BJ (cell line): ENCODE measurements at regions not wholly inside any gene's neighbourhood (a gene's known extent, or its start where the extent isn't known, plus 50 kb on each side); places are given as distances from the start of the nearest gene placed in this dataset.

ENCODE experiments used
- CTCF ChIA-PET: fragments of 350-600 bp; formaldehyde crosslinking; extraction: SDS; loops from one replicate; lab custom pipeline; 2021; ENCODE audit warnings: antibody characterized with exemption, inconsistent platforms; lab: Yijun Ruan, JAX
- POLR2A ChIA-PET: fragments of 300-600 bp; sonication (Branson Sonifier 250); formaldehyde crosslinking; extraction: SDS; loops from one replicate; lab custom pipeline; 2021; ENCODE audit warnings: antibody characterized with exemption; lab: Charles Lee
- DNase-seq: peaks from one replicate; pipeline ENCODE4 v3.0.0-alpha.2; 2011; ENCODE audit warnings: low read depth
- H3K27me3 ChIP-seq: 2 replicates; pipeline ENCODE4 v1.6.0; 2011; ENCODE audit warnings: low read length; ENCODE audit not compliant: control insufficient read depth, insufficient read depth
- H3K36me3 ChIP-seq: 2 replicates; pipeline ENCODE4 v1.5.1; 2011; ENCODE audit warnings: low read length; ENCODE audit not compliant: control insufficient read depth, insufficient read depth
- H3K4me3 ChIP-seq: 2 replicates; pipeline ENCODE4 v1.5.1; 2011; ENCODE audit warnings: low read depth, mild to moderate bottlenecking, control low read depth, low read length
- TF ChIP-seq, protein P1 (sequence below): IDR thresholded peaks from 2 replicates; pipeline ENCODE4 v1.5.1; 2011; ENCODE audit warnings: low read depth, mild to moderate bottlenecking, control low read depth, inconsistent platforms, low read length, moderate library complexity; ENCODE audit not compliant: insufficient read depth

DNA sequence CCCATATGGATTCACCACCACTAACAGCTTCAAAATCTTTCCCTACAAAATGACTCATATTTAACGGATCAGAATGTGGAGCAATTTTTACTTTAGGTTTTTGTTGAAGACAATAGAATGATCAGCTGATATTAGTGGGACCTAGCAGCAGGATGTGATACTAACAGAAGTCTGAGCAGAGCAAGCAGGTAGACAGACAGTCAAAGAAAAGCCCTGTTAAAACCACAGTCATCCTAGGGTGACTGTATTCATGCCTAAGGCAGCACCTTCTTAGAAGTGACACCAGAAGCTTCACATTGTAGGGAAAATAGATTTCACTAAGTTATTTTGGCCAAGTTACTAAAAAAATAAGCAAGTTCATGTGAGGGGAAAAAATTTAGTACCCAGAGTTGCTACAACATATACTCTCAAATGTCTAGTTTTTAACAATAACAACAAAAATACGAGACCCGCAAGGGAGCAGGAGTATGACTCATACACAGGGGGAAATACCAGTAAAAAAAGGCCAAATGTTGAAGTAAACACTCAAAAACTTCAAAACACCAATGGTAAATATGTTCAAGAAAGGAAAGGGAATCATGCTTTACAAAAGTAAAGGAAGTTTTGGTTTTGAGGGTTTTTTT lies 590.9 kb downstream of the EPHA3 start:
- Histone ChIP-seq H3K36me3 (no peaks in the 10 kb centered on the region), H3K27me3 (no peaks in the 10 kb centered on the region), H3K4me3 (no peak overlapping the region)
- ChIA-PET POLR2A (no interaction called here), CTCF (no interaction called here)
- DNase-seq, result no peak
- TF ChIP-seq, protein P1, sequence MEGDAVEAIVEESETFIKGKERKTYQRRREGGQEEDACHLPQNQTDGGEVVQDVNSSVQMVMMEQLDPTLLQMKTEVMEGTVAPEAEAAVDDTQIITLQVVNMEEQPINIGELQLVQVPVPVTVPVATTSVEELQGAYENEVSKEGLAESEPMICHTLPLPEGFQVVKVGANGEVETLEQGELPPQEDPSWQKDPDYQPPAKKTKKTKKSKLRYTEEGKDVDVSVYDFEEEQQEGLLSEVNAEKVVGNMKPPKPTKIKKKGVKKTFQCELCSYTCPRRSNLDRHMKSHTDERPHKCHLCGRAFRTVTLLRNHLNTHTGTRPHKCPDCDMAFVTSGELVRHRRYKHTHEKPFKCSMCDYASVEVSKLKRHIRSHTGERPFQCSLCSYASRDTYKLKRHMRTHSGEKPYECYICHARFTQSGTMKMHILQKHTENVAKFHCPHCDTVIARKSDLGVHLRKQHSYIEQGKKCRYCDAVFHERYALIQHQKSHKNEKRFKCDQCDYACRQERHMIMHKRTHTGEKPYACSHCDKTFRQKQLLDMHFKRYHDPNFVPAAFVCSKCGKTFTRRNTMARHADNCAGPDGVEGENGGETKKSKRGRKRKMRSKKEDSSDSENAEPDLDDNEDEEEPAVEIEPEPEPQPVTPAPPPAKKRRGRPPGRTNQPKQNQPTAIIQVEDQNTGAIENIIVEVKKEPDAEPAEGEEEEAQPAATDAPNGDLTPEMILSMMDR, result no peak

GRCh38 chr3:89699229-89699628 lies 591.8 kb downstream of the EPHA3 start:
- ChIA-PET POLR2A (no interaction called here), CTCF (no interaction called here)
- TF ChIP-seq, protein P1, result no peak
- H3K4me3 ChIP-seq, result no peak overlapping the region
- no peaks in the 10 kb centered on the region for H3K27me3 ChIP-seq
- no peaks in the 10 kb centered on the region for H3K36me3 ChIP-seq
- no peak for DNase-seq

DNA sequence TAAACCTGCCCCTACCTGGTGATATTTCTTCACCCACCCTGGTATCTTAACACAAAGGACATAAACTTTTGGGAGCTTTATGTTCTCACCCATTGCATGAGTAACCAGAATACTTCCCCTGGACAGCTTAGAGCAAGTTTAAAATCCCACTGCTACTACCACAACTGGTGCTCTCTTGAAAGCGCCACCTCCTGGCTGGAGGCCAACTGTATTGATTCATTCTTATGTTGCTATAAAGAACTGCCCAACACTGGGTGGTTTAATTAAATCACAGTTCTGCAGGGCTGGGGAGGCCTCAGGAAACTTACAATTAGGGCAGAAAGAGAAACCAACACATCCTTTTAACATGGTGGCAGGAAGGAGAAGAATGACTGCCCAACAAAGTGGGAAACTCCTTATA lies 592.4 kb downstream of the EPHA3 start:
- Histone ChIP-seq H3K27me3 (no peaks in the 10 kb centered on the region), H3K4me3 (no peak overlapping the region), H3K36me3 (no peaks in the 10 kb centered on the region)
- CTCF ChIA-PET, result no interaction called here
- no peak for DNase-seq
- TF ChIP-seq, protein P1, result no peak
- POLR2A ChIA-PET, result no interaction called here

DNA sequence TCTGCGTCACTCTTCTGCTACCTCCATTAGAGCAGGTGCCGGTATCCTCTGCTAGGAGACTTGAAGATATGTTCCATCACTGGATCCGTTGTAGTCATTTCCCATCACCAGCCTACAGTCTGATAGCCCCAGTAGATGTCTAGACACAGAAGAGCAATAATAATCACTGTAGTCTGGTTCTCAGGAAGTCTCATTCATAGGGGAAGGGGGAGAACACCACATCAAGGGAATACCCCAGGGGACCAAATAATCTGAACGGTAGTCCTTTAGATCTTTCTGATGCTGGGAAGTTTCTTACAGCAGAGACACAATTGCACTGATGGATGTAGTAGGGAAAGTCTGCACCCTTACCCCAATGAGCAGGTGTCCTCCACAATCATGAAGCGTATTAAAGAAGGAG lies 595.0 kb downstream of the EPHA3 start:
- no peak overlapping the region for H3K4me3 ChIP-seq
- H3K27me3 ChIP-seq, result no peaks in the 10 kb centered on the region
- DNase-seq, result no peak
- TF ChIP-seq, protein P1, result no peak
- ChIA-PET CTCF (no interaction called here), POLR2A (no interaction called here)
- H3K36me3 ChIP-seq, result no peaks in the 10 kb centered on the region

- TF ChIP-seq, protein P1, result no peak
- Histone ChIP-seq H3K36me3 (no peaks in the 10 kb centered on the region), H3K4me3 (no peak overlapping the region), H3K27me3 (no peaks in the 10 kb centered on the region)
- DNase-seq, result no peak
- ChIA-PET CTCF (no interaction called here), POLR2A (no interaction called here)
Observed at GRCh38 chr3:89713196-89713595, 605.8 kb downstream of the EPHA3 start.
